ENCODE measurements at regions not wholly inside any gene's neighbourhood (a gene's known extent, or its start where the extent isn't known, plus 50 kb on each side); places are given as distances from the start of the nearest gene placed in this dataset.
"Not testable (repeated sequence)": the region's sequence is repeated elsewhere in the genome, so short reads cannot be mapped to it uniquely, and the experiment has no call there.

- no peak for DNase-seq (ENCODE audit: low spot score)
These were observed 1358.8 kb upstream of the TMEM132C start for GRCh38 chr12:126907900-126908764.

GRCh38 chr12:126908765-126909142 lies 1358.2 kb upstream of the TMEM132C start:
- DNase-seq (ENCODE audit: low spot score): no peak

- no peak for DNase-seq (ENCODE audit: low spot score)
These were observed 1356.4 kb upstream of the TMEM132C start for GRCh38 chr12:126910570-126910969.

GRCh38 chr12:126912111-126912510 lies 1354.9 kb upstream of the TMEM132C start:
- DNase-seq (ENCODE audit: low spot score): no peak

GRCh38 chr12:126914170-126914793 lies 1352.7 kb upstream of the TMEM132C start:
- no peak for DNase-seq (ENCODE audit: low spot score)

- DNase-seq (ENCODE audit: low spot score): no peak
These were observed 1351.7 kb upstream of the TMEM132C start for GRCh38 chr12:126915309-126915708.

- no peak for DNase-seq (ENCODE audit: low spot score)
These were observed 1340.9 kb upstream of the TMEM132C start for GRCh38 chr12:126926023-126926594.

GRCh38 chr12:126930234-126930633 lies 1336.7 kb upstream of the TMEM132C start:
- no peak for DNase-seq (ENCODE audit: low spot score)

GRCh38 chr12:126932156-126932555 lies 1334.8 kb upstream of the TMEM132C start:
- DNase-seq (ENCODE audit: low spot score): no peak

- DNase-seq (ENCODE audit: low spot score): no peak
These were observed 1331.5 kb upstream of the TMEM132C start for GRCh38 chr12:126935435-126935834.

- DNase-seq (ENCODE audit: low spot score): no peak
These were observed 1330.7 kb upstream of the TMEM132C start for GRCh38 chr12:126936181-126936851.

- no peak for DNase-seq (ENCODE audit: low spot score)
These were observed 1329.5 kb upstream of the TMEM132C start for GRCh38 chr12:126937431-126937830.

GRCh38 chr12:126944684-126945083 lies 1322.3 kb upstream of the TMEM132C start:
- DNase-seq (ENCODE audit: low spot score): no peak

GRCh38 chr12:126946958-126947357 lies 1320.0 kb upstream of the TMEM132C start:
- not testable (repeated sequence) for DNase-seq (ENCODE audit: low spot score)

- no peak for DNase-seq (ENCODE audit: low spot score)
These were observed 1317.4 kb upstream of the TMEM132C start for GRCh38 chr12:126949558-126949957.

GRCh38 chr12:126950266-126950665 lies 1316.7 kb upstream of the TMEM132C start:
- no peak for DNase-seq (ENCODE audit: low spot score)

- DNase-seq (ENCODE audit: low spot score): no peak
These were observed 1314.6 kb upstream of the TMEM132C start for GRCh38 chr12:126952096-126953007.

GRCh38 chr12:126953365-126953889 lies 1313.5 kb upstream of the TMEM132C start:
- no peak for DNase-seq (ENCODE audit: low spot score)

- no peak for DNase-seq (ENCODE audit: low spot score)
These were observed 1306.7 kb upstream of the TMEM132C start for GRCh38 chr12:126960221-126960620.

- DNase-seq (ENCODE audit: low spot score): no peak
These were observed 1306.3 kb upstream of the TMEM132C start for GRCh38 chr12:126960709-126961108.

GRCh38 chr12:126963825-126964224 lies 1303.1 kb upstream of the TMEM132C start:
- DNase-seq (ENCODE audit: low spot score): no peak

Data from D341Med (cell line).